ENCODE measurements at regions not wholly inside any gene's neighbourhood (a gene's known extent, or its start where the extent isn't known, plus 50 kb on each side); places are given as distances from the start of the nearest gene placed in this dataset.

DNA sequence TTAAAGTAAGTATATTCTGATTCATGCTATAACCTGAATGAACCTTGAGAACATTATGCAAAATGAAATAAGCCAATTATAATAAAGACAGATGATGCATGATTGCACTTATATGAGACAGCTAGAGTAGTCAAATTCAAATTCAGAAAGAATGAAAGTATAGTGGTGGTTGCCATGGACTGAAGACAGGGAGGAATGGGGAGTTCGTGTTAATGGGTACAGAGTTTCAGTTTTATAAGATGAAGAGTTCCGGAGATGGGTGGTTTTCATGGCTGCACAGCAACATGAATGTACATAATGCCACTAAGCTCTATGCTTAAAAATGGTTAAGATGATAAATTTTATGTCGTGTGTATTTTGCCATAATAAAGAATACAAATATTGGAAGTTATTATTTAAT is 751.2 kb downstream of the TSN start:
- TF ChIP-seq, protein P1, sequence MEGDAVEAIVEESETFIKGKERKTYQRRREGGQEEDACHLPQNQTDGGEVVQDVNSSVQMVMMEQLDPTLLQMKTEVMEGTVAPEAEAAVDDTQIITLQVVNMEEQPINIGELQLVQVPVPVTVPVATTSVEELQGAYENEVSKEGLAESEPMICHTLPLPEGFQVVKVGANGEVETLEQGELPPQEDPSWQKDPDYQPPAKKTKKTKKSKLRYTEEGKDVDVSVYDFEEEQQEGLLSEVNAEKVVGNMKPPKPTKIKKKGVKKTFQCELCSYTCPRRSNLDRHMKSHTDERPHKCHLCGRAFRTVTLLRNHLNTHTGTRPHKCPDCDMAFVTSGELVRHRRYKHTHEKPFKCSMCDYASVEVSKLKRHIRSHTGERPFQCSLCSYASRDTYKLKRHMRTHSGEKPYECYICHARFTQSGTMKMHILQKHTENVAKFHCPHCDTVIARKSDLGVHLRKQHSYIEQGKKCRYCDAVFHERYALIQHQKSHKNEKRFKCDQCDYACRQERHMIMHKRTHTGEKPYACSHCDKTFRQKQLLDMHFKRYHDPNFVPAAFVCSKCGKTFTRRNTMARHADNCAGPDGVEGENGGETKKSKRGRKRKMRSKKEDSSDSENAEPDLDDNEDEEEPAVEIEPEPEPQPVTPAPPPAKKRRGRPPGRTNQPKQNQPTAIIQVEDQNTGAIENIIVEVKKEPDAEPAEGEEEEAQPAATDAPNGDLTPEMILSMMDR (IDR thresholded peaks at IDR 0.05; ENCODE audit: insufficient read depth, low read length, poor library complexity, severe bottlenecking): no peak
- DNase-seq (ENCODE audit: low read depth): no peak
- H3K27me3 ChIP-seq (ENCODE audit: control insufficient read depth, insufficient read depth, low read length): no peaks in the 10 kb centered on the region

DNA sequence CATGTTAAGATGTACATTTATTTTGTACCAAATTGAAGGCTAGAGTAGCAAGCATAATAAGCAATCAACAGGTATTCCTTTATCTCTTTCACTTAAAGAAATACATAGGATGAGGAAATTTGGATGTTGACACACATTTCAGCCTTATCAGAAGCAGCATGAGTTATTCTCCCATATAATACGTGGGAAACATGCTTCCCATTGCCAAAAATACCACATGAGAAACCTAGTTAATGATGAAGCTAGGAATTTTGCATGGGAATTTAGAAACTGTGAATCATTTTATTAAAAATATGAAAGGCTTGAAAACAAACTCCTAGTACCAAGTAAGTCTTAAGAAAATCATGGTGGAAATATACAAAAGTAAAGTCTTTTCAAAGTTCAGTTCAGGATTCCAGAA is 751.8 kb downstream of the TSN start:
- Histone ChIP-seq H3K27me3 (ENCODE audit: control insufficient read depth, insufficient read depth, low read length) (no peaks in the 10 kb centered on the region), H3K36me3 (ENCODE audit: control insufficient read depth, insufficient read depth, low read length) (no peaks in the 10 kb centered on the region), H3K4me3 (ENCODE audit: low read depth, low read length) (no peak overlapping the region)
- DNase-seq (ENCODE audit: low read depth): no peak
- TF ChIP-seq, protein P1 (IDR thresholded peaks at IDR 0.05; ENCODE audit: insufficient read depth, low read length, poor library complexity, severe bottlenecking): no peak

More for the DNA sequence above, 751.2 kb downstream of the TSN start:
- no peaks in the 10 kb centered on the region for H3K36me3 ChIP-seq (ENCODE audit: control insufficient read depth, insufficient read depth, low read length)
- H3K4me3 ChIP-seq (ENCODE audit: low read depth, low read length): no peak overlapping the region

DNA sequence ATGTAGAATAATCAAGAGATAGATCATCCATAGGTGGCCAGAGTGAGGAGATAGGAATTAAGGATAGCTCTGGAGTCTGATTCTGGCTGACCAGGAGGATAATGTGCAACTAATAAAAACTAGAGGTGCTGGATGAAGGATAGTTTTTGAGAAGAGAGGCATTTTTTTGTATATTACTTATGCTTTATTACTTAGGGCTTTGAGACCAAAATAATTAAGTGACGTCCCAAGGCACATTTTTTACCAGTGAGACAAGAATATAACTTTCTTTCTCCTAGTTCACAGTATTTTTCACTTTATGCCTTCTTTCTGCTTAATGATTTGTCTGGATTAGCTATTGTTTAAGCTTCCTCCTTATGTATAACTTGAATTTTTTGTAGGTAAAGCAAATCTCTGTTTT is 756.6 kb downstream of the TSN start:
- DNase-seq (ENCODE audit: low read depth): no peak
- H3K4me3 ChIP-seq (ENCODE audit: low read depth, low read length): no peak overlapping the region
- TF ChIP-seq, protein P1 (IDR thresholded peaks at IDR 0.05; ENCODE audit: insufficient read depth, low read length, poor library complexity, severe bottlenecking): no peak
- H3K36me3 ChIP-seq (ENCODE audit: control insufficient read depth, insufficient read depth, low read length): no peaks in the 10 kb centered on the region
- no peaks in the 10 kb centered on the region for H3K27me3 ChIP-seq (ENCODE audit: control insufficient read depth, insufficient read depth, low read length)

DNA sequence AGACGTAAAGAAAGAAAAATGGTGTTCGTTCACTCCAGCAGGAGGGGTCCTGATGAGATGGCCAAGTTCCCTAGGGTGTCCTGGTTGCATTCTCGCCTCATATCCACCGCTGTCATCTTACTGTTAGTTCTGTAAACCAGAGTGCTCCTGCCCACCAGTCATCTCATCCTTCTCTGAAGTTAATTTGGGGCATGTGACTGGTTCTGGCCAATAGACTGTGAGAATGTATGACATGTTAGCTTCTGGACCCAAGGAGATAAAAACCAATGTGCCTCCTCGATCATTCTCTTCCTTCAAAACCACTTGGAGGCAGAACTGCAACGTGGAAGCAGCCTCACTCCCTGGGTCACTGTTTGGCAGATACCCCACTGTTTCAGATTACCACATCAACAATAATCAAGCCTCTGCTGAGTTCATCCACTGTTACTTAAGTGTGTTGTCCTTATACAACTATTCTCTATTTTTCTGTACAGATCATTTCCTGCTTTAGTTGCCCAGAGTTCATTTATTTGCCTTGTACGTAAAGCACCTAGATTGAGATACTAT is 759.1 kb downstream of the TSN start:
- Histone ChIP-seq H3K27me3 (ENCODE audit: control insufficient read depth, insufficient read depth, low read length) (no peaks in the 10 kb centered on the region), H3K36me3 (ENCODE audit: control insufficient read depth, insufficient read depth, low read length) (no peaks in the 10 kb centered on the region), H3K4me3 (ENCODE audit: low read depth, low read length) (no peak overlapping the region)
- TF ChIP-seq, protein P1 (IDR thresholded peaks at IDR 0.05; ENCODE audit: insufficient read depth, low read length, poor library complexity, severe bottlenecking): no peak
- no peak for DNase-seq (ENCODE audit: low read depth)

DNA sequence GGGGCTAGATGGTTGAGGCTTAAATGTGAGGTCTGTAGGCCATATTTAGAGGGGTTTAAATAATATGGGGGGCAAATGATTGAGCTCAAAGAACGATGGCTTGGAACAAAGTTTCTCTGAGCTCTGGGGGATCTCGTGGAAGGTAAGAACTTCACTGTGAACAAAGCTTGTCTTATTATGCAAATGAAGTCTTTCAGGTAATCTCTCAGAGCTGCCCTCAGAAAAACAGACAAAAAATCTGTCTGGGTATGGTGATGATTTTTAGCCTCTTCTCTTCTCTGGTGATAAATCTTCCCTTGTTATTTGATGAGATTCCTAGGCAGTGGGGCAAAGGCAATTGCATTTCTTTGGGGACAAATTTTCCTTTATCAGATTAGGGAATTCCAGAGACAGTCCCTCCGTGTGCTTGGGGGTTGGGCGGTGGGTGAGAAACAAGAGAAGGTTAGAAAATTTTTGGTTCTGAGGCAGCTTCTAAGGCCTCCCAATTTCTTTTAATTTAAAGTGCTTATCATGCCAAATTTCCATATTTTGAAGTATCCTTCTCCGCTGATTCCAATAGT is 760.4 kb downstream of the TSN start:
- H3K36me3 ChIP-seq (ENCODE audit: control insufficient read depth, insufficient read depth, low read length): no peaks in the 10 kb centered on the region
- DNase-seq (ENCODE audit: low read depth): no peak
- H3K4me3 ChIP-seq (ENCODE audit: low read depth, low read length): no peak overlapping the region
- no peaks in the 10 kb centered on the region for H3K27me3 ChIP-seq (ENCODE audit: control insufficient read depth, insufficient read depth, low read length)
- TF ChIP-seq, protein P1 (IDR thresholded peaks at IDR 0.05; ENCODE audit: insufficient read depth, low read length, poor library complexity, severe bottlenecking): no peak

DNA sequence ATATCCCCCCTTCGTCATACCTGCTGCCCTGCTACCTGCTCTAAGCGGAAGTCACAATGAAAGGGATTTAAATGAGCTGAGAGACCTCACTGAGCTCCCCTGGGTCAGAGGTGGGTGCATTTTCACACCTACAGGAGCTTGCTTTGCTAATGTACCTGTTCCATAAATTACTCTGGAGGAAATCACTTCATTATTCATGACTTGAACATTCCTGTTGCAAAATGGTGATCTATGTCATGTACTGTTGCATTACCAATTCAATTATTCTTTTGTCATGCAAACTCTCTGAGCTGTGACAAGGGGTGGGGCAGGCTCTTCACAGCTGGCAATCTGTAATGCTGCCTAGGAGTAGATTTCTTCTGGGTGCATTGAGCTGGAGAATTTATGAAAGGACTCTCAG is 761.3 kb downstream of the TSN start:
- Histone ChIP-seq H3K36me3 (ENCODE audit: control insufficient read depth, insufficient read depth, low read length) (no peaks in the 10 kb centered on the region), H3K27me3 (ENCODE audit: control insufficient read depth, insufficient read depth, low read length) (no peaks in the 10 kb centered on the region), H3K4me3 (ENCODE audit: low read depth, low read length) (no peak overlapping the region)
- TF ChIP-seq, protein P1 (IDR thresholded peaks at IDR 0.05; ENCODE audit: insufficient read depth, low read length, poor library complexity, severe bottlenecking): no peak
- DNase-seq (ENCODE audit: low read depth): no peak
